ENCODE measurements at regions not wholly inside any gene's neighbourhood (a gene's known extent, or its start where the extent isn't known, plus 50 kb on each side); places are given as distances from the start of the nearest gene placed in this dataset.

DNA sequence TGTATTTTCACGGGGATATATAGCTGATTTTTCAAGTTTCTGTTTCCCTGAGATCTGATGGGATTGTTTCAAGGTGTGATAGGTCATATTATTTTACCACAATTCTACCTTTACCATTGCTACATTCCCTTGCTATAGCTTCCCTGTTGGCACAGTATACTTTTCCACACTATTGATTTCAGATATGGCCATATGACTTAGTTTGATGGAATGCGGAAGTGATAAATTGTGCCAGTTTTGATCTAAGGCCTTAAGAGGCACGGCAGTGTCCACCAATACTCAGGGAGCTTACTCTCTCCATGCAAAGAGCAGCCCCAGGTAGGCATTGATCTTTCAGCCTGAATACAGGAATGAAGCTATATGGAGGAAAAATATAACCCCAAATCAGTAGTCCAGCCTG, 315.7 kb downstream of the SLC16A7 start:
- Histone ChIP-seq H3K36me3 (ENCODE audit: control insufficient read depth, insufficient read depth, low read length) (no peaks in the 10 kb centered on the region), H3K4me3 (ENCODE audit: low read depth, low read length) (no peak overlapping the region), H3K27me3 (ENCODE audit: control insufficient read depth, insufficient read depth, low read length) (no peaks in the 10 kb centered on the region)
- no peak for DNase-seq (ENCODE audit: low read depth)
- ChIA-PET CTCF (interaction anchor here (1.0 kb wide), 1 partner anchor 9 kb away, joined by 4 read pairs; no protein-coding TSS in a partner anchor), POLR2A (no interaction called here)
- TF ChIP-seq, protein P1, sequence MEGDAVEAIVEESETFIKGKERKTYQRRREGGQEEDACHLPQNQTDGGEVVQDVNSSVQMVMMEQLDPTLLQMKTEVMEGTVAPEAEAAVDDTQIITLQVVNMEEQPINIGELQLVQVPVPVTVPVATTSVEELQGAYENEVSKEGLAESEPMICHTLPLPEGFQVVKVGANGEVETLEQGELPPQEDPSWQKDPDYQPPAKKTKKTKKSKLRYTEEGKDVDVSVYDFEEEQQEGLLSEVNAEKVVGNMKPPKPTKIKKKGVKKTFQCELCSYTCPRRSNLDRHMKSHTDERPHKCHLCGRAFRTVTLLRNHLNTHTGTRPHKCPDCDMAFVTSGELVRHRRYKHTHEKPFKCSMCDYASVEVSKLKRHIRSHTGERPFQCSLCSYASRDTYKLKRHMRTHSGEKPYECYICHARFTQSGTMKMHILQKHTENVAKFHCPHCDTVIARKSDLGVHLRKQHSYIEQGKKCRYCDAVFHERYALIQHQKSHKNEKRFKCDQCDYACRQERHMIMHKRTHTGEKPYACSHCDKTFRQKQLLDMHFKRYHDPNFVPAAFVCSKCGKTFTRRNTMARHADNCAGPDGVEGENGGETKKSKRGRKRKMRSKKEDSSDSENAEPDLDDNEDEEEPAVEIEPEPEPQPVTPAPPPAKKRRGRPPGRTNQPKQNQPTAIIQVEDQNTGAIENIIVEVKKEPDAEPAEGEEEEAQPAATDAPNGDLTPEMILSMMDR (IDR thresholded peaks at IDR 0.05; ENCODE audit: insufficient read depth, low read depth, low read length) = no peak

DNA sequence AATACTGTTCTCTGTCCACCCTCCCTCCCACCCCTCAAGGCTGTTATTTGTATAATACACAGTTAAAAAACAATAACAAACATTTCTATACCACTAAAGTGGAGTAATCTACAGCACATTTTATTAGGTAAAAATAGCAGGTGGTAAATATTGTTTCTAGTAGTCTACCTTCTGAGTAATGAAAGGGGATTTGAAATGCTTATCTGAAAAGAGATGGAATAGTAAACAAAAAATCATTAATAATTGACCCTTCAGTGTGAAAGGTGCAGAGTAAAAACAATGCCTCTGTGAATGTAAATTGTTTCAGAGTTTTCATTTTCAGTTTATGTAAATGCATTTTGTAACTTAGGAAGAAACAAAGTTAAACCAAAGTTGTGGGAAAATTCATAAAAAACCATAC, 321.2 kb downstream of the SLC16A7 start:
- TF ChIP-seq, protein P1 (IDR thresholded peaks at IDR 0.05; ENCODE audit: insufficient read depth, low read depth, low read length) = no peak
- ChIA-PET CTCF (no interaction called here), POLR2A (no interaction called here)
- Histone ChIP-seq H3K4me3 (ENCODE audit: low read depth, low read length) (no peak overlapping the region), H3K36me3 (ENCODE audit: control insufficient read depth, insufficient read depth, low read length) (no peaks in the 10 kb centered on the region), H3K27me3 (ENCODE audit: control insufficient read depth, insufficient read depth, low read length) (no peaks in the 10 kb centered on the region)
- no peak for DNase-seq (ENCODE audit: low read depth)

DNA sequence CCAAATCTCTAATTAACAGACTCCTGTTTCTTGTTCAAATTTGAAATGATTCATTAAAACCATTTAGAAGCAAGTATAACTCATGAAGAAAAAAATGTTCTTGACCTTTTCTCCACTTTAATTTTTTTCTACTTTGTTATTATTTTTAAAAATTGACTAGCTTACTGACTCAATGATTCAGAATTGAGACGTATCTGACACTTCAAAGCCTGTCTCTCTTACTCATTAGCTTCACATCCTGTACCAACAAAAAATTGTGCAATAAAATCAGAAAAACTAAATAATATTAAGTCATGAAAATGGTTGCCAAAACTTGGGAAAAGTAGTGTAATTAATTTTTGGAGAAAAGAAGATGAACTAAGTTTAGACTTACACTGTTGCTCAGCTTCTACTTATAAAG, 331.2 kb downstream of the SLC16A7 start:
- ChIA-PET CTCF (no interaction called here), POLR2A (no interaction called here)
- TF ChIP-seq, protein P1 (IDR thresholded peaks at IDR 0.05; ENCODE audit: insufficient read depth, low read depth, low read length) = no peak
- no peaks in the 10 kb centered on the region for H3K36me3 ChIP-seq (ENCODE audit: control insufficient read depth, insufficient read depth, low read length)
- H3K27me3 ChIP-seq (ENCODE audit: control insufficient read depth, insufficient read depth, low read length) = no peaks in the 10 kb centered on the region
- DNase-seq (ENCODE audit: low read depth) = no peak
- H3K4me3 ChIP-seq (ENCODE audit: low read depth, low read length) = no peak overlapping the region

DNA sequence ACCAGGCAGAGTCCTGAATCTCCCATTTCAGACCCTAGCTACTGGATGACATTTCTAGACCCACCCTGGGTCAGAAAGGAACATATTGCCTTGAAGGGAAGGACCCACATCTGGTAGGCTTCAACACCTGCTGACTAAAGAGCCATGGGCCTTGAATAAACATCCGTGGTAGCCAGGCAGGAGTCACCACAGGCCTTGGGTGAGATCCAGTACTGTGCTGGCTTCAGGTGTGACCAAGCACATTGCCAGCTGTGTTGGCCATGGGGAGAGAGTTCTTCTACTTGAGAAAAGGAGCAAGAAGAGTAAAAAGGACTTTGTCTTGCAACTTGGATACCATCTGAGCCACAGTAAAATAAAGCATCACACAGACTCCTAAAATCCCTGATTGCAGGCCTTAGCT, 332.6 kb downstream of the SLC16A7 start:
- TF ChIP-seq, protein P1 (IDR thresholded peaks at IDR 0.05; ENCODE audit: insufficient read depth, low read depth, low read length) = no peak
- no peak for DNase-seq (ENCODE audit: low read depth)
- H3K4me3 ChIP-seq (ENCODE audit: low read depth, low read length) = no peak overlapping the region
- ChIA-PET CTCF (interaction anchor here (1.7 kb wide), 1 partner anchor 12 kb away, joined by 6 read pairs; no protein-coding TSS in a partner anchor), POLR2A (no interaction called here)
- no peaks in the 10 kb centered on the region for H3K27me3 ChIP-seq (ENCODE audit: control insufficient read depth, insufficient read depth, low read length)
- no peaks in the 10 kb centered on the region for H3K36me3 ChIP-seq (ENCODE audit: control insufficient read depth, insufficient read depth, low read length)

DNA sequence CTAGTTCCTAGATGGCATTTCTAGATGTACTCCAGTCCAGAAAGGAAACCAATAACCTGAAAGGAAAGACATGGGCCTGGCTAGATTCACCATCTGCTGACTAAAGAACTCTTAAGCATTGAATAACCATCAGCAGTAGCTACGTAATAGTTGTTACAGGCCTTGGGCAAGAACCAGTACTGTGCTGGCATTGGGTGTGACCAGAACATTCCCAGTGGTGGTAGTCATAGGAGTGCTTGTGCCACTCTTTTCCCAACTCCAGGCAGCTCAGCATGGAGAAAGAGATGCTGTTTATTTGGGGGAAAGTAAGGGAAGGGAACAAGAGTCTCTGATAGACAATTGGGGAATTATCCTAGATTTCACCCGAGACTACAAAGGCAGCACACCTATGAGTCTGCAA, 333.3 kb downstream of the SLC16A7 start:
- CTCF ChIA-PET = interaction anchor here (1.7 kb wide), 1 partner anchor 12 kb away, joined by 6 read pairs; no protein-coding TSS in a partner anchor
- POLR2A ChIA-PET = no interaction called here
- DNase-seq (ENCODE audit: low read depth) = peak; percentile 22
- TF ChIP-seq, protein P1 (IDR thresholded peaks at IDR 0.05; ENCODE audit: insufficient read depth, low read depth, low read length) = no peak
- no peaks in the 10 kb centered on the region for H3K36me3 ChIP-seq (ENCODE audit: control insufficient read depth, insufficient read depth, low read length)
- no peaks in the 10 kb centered on the region for H3K27me3 ChIP-seq (ENCODE audit: control insufficient read depth, insufficient read depth, low read length)
- no peak overlapping the region for H3K4me3 ChIP-seq (ENCODE audit: low read depth, low read length)

Measured in BJ (cell line).